Stimulated activated CD8-positive, alpha-beta memory T cell treated with anti-CD3 and anti-CD28 coated beads, Interleukin-15, amount 100 ng/mL, for 48 hours (primary cell): ENCODE measurements at regions not wholly inside any gene's neighbourhood (a gene's known extent, or its start where the extent isn't known, plus 50 kb on each side); places are given as distances from the start of the nearest gene placed in this dataset.

ENCODE experiments used
- DNase-seq, 2 donors: peaks; one replicate each; pipeline ENCODE4 v3.0.0-alpha.2; 2020; ENCODE audit warnings: low read depth in 2 of 2

- DNase-seq, result no peak
Measured at GRCh38 chr20:39326050-39326449, 363.9 kb downstream of the DHX35 start.

- no peak for DNase-seq
Measured at GRCh38 chr20:39318911-39319310, 356.8 kb downstream of the DHX35 start.

GRCh38 chr20:39312676-39313075, 350.5 kb downstream of the DHX35 start:
- no peak for DNase-seq

- no peak for DNase-seq
Measured at GRCh38 chr20:39311851-39312506, 349.8 kb downstream of the DHX35 start.

- no peak for DNase-seq
Measured at GRCh38 chr20:39310363-39310995, 348.3 kb downstream of the DHX35 start.

- no peak for DNase-seq
Measured at GRCh38 chr20:39309458-39309857, 347.3 kb downstream of the DHX35 start.

DNA sequence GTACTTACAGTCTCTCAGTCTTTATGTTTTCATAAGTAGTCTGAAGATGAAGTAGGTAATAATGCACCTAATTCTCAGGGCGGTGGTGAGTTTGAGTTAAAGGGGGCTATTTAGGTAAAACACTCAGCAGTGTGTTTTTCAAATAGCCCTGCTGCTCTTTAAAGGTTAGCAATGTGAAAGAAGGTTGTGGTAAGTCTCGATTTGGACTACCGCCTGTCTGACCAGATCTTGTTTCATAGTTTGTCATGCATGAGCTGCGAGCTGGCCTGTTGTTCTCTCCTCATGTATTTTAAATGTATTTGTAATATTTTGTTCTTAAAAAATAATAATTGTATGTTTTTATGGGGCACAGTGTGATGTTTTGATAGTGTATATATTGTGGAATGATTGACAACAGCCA, 340.2 kb downstream of the DHX35 start:
- DNase-seq, result no peak

GRCh38 chr20:39299783-39300182, 337.6 kb downstream of the DHX35 start:
- DNase-seq, result no peak

DNA sequence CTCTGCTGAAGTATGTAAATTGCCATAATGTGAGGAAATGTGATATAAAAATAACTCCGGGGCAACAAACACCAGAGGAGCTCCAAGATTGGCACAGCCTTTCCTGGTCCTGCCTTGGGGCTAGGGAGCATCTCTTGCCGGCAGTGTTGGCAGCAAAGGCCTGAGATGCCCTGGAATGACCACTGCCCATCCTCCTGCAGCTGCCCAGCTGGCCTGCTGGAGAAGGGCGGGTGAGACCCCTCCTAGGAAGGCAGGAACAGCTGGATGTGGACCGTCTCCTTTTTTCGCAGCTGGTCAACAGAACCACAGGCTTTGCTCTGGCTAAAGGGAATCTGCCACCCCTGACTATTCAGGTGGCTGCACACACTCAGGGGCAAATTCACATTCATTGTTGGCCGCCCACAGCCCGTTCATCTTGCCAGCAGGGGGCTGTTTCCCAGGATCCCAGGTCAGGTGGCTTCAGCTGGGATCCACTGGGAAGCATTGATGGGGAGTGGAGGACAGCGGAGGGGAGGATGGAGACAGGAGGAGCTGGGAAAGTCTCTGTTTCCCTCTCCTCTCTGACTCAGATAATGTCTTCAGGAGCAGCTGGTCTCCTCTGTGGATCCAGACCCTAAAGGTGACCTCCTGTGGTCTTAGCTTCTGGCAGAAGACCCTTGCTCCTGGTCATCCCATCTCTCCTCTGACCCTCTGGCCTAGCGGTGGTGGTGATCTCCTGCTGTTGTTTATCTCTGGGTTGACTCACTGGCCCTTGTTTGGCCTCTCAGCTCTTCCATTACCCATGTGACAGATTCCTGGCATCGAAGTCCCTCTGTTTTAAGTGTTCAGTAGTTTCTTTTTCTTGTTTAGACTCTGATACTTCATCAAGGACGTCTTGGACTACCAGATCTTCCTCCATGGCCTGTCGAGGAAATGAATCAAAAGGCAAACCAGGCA, 336.7 kb downstream of the DHX35 start:
- DNase-seq, result no peak

DNA sequence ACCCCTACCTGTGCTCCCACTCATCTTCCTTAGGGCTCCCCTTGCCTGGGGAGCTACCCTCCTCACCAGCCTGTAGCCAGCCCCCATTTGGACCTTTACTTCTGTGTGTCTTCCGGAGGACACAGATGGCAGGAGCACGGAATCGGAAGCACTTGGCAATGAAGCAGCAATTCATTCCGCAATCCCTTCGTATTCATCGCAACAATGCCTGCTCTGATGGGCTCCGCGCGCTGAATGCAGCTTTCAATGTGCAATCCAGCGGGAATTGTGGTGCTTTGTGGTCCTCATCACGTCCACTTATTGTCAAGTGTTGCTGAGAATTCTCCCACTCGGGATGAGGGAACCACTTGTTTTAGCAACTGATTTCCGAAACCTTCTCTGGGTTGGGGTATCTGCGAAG, 336.0 kb downstream of the DHX35 start:
- DNase-seq, result no peak

GRCh38 chr20:39295301-39295700, 333.2 kb downstream of the DHX35 start:
- no peak for DNase-seq

- no peak for DNase-seq
Measured at GRCh38 chr20:39294137-39294725, 332.1 kb downstream of the DHX35 start.

- no peak for DNase-seq
Measured at GRCh38 chr20:39292193-39292736, 330.1 kb downstream of the DHX35 start.

DNA sequence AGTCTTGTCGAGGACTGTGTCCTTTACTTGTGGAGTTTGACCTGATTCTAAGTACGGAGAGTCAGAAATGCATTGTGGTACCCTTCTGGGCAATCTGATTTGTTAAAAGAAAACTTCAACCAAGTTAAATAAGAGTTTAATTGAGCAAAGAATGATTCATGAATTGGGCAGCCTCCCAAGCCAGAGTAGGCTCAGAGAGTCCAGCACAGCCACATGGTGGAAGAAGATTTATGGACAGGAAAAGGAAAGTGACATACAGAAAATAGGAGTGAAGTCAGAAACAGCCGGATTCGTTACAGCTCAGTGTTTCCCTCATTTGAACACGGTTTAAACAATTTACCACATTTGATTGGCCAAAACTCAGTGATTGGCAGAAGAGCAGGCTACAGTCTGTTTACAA, 329.2 kb downstream of the DHX35 start:
- DNase-seq, result no peak

- no peak for DNase-seq
Measured at GRCh38 chr20:39290575-39290974, 328.4 kb downstream of the DHX35 start.

- DNase-seq, result no peak
Measured at GRCh38 chr20:39289831-39290230, 327.7 kb downstream of the DHX35 start.

DNA sequence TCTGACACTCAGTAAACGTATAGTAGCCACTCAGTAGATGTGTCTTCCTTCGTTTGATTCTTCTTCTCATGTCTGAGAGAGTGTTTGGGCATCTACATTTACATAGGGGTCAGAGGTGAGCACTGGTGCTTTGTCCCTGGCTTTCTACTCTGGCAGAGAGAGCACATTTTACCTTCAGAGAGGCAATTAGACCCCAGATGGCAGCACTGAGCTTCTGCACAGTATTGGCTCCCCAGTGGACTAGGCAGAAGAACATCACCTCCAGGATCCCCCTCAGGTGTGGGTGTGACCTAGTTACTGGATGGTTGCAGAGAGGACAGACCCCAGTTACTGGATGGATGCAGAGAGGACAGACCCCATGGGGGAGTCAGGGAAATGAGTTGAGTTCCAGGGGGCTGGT, 327.2 kb downstream of the DHX35 start:
- DNase-seq, result no peak

GRCh38 chr20:39283464-39283863, 321.3 kb downstream of the DHX35 start:
- DNase-seq, result no peak

DNA sequence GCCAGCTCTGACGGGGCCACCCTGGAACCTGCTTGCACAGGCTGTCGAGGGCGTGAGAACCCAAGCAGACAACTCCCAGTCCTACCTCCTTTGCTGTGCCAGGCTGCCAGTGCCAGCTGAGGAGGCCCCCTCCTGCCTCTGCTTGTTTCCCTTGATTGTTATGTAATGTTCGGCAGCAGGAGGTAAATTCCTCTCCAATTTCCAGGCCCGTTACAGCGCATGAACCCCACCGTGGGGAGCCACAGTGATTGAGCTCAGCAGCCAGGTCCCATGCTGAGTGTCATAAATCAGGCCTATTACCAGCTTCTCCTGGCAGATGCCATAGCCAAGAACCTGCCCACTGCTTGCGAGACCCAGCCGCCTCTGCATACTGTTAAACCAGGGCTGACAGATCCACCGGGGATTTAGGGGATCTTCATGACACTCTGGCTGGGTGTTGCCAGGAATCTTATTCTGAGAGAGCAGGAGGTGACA, 320.5 kb downstream of the DHX35 start:
- no peak for DNase-seq

- no peak for DNase-seq
Measured at GRCh38 chr20:39280875-39281274, 318.7 kb downstream of the DHX35 start.

DNA sequence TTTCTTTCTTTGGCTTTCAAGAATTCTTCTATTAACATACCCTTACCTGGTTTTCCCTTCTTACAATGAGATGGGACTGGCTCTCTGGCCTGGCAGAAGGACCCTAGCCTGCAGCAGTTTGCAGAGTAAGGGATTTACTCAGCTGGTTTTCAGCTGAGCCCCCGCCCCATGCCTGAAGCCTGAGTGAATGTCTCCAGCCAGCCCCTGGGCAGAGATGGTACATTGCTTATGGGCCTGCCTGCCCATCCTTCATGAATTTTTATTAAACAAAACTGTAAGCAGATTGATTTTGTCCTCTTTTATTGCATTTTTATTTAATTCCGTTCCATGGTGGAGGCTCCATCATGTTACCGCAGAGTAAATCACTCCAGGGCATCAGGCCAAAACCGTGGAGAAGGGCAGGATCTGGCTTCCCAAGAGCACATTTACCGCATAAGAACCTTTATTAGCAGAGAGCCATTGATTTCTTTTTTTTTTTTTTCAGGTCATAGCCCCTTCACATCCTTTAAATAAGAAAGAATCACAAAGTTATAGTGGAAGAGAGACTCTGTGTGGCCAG, 316.2 kb downstream of the DHX35 start:
- no peak for DNase-seq

DNA sequence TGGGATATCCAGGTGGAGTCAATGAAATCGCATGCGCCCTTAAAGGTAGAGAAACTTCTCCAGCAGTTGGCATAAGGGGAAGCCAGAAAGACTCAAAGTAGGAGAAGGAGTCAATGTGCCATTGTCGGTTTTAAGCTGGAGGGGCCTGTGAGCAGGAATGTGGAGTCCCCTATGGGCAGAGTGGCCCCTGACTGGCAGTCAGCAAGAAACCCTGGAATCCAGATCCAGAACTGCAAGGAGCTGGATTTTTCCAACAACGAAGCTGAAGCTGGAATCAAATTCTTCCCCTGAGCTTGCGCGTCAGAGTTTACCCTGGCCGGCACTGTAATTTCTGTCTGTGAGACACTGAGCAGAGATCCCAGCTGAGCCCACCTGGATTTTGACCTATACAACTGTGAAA, 315.0 kb downstream of the DHX35 start:
- DNase-seq, result no peak
